ENCODE measurements at regions not wholly inside any gene's neighbourhood (a gene's known extent, or its start where the extent isn't known, plus 50 kb on each side); places are given as distances from the start of the nearest gene placed in this dataset.

DNA sequence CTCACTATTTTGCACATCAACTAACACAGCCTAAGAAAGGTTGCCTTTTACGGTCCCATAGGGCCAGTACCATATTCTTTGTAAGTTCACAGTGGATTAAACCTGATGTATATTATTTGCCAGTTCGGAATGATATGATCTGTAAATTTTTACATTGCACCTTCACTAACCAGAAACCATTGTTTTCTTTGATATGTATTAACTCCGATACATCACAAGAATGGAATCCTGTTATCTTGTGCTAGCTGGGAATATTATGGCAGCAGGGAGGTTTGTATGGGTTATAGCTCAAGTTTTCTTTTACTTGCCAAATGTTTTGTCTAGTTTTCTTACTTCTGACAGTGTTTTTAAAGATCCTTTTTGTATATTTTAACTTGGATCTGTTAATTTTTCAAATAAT is 51.4 kb upstream of the S1PR1 start:
- TF ChIP-seq, protein P1, sequence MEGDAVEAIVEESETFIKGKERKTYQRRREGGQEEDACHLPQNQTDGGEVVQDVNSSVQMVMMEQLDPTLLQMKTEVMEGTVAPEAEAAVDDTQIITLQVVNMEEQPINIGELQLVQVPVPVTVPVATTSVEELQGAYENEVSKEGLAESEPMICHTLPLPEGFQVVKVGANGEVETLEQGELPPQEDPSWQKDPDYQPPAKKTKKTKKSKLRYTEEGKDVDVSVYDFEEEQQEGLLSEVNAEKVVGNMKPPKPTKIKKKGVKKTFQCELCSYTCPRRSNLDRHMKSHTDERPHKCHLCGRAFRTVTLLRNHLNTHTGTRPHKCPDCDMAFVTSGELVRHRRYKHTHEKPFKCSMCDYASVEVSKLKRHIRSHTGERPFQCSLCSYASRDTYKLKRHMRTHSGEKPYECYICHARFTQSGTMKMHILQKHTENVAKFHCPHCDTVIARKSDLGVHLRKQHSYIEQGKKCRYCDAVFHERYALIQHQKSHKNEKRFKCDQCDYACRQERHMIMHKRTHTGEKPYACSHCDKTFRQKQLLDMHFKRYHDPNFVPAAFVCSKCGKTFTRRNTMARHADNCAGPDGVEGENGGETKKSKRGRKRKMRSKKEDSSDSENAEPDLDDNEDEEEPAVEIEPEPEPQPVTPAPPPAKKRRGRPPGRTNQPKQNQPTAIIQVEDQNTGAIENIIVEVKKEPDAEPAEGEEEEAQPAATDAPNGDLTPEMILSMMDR (IDR thresholded peaks at IDR 0.05 in 8 of 11, conservative IDR thresholded peaks at IDR 0.05 in 3 of 11): no peak
- TF ChIP-seq POLR2A (IDR thresholded peaks at IDR 0.05): no peak
- no peak for TF ChIP-seq POLR2AphosphoS5 (IDR thresholded peaks at IDR 0.05)
- WGBS, 5 donors: 93 to 97% (median 95%) methylated on average over 3 of the region's 3 CpGs

GRCh38 chr1:101183388-101183699 is 53.5 kb upstream of the S1PR1 start:
- no peaks in the 10 kb centered on the region for H3K9me3 ChIP-seq
- DNase-seq: no peak
- no peak for TF ChIP-seq POLR2AphosphoS5 (IDR thresholded peaks at IDR 0.05)
- TF ChIP-seq, protein P1 (IDR thresholded peaks at IDR 0.05 in 8 of 11, conservative IDR thresholded peaks at IDR 0.05 in 3 of 11): no peak
- TF ChIP-seq POLR2A (IDR thresholded peaks at IDR 0.05): no peak
- no peaks in the 10 kb centered on the region for H3K36me3 ChIP-seq
- no peak overlapping the region for H3K4me3 ChIP-seq
- 64 to 77% (median 72%) methylated on average over 3 of the region's 3 CpGs for WGBS, 5 donors
- H3K4me1 ChIP-seq: peaks cover 5 to 27% (median 13%) of the 10 kb centered on the region in 6 donors
- H3K27me3 ChIP-seq (replicated peaks in 1 of 7): no peaks in the 10 kb centered on the region
- H3K27ac ChIP-seq: no peak overlapping the region
- intact Hi-C loops (cut with DNase I; ENCODE audit: low total_unique reads): no loop called here

More for the DNA sequence above, 51.4 kb upstream of the S1PR1 start:
- intact Hi-C loops (cut with DNase I; ENCODE audit: low total_unique reads): no loop called here
- H3K27me3 ChIP-seq (replicated peaks in 1 of 7): no peaks in the 10 kb centered on the region
- no peaks in the 10 kb centered on the region for H3K36me3 ChIP-seq
- peaks cover 0 to 12% (median 2%) of the 10 kb centered on the region in 6 donors for H3K4me1 ChIP-seq
- H3K4me3 ChIP-seq: no peak overlapping the region
- no peak overlapping the region for H3K27ac ChIP-seq
- H3K9me3 ChIP-seq: no peaks in the 10 kb centered on the region
- DNase-seq: no peak

DNA sequence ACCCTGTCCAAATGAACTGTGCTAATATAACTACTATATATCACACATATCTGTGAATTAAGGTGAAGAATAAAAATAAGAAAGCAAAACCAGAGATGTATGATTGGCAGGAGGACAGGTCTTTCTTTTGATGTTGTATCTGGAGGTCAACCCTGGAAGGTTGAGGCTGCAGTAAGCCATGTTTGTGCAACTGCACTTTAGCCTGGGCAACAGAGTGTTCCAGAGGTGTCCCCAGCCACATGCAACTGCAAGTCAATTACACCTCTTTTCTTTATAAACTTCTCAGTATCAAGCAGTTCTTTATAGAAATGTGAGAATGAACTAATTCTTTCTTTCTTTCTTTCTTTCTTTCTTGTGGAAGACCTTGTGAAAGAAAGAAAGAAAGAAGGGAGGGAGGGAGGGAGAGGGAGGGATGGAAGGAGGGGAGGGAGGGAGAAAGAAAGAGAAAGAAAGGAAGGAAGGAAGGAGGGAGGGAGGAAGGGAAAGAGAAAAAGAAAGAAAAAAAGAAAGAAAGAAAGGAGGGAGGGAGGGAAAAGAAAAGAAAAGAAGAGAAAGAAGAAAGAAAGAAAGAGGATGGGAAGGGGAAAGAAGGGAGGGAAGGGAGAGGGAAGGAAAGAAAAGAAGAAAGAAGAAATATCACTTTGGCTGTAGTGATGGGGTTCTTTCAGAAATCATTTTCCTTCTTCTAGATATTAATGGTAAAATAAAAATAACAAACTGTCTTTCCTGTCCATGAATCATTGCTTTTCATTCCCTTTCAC is 54.0 kb upstream of the S1PR1 start:
- no peak overlapping the region for H3K4me3 ChIP-seq
- H3K27me3 ChIP-seq (replicated peaks in 1 of 7): no peaks in the 10 kb centered on the region
- H3K36me3 ChIP-seq: no peaks in the 10 kb centered on the region
- no peak for DNase-seq
- no peaks in the 10 kb centered on the region for H3K9me3 ChIP-seq
- H3K27ac ChIP-seq: peak overlapping the region in 2 of 8 donors; percentile 26 to 45
- peaks cover 5 to 29% (median 14%) of the 10 kb centered on the region in 6 donors for H3K4me1 ChIP-seq
- intact Hi-C loops (cut with DNase I; ENCODE audit: low total_unique reads): no loop called here
- TF ChIP-seq POLR2AphosphoS5 (IDR thresholded peaks at IDR 0.05) (no peak), POLR2A (IDR thresholded peaks at IDR 0.05) (no peak)
- TF ChIP-seq, protein P1 (IDR thresholded peaks at IDR 0.05 in 8 of 11, conservative IDR thresholded peaks at IDR 0.05 in 3 of 11): no peak

GRCh38 chr1:101181930-101182329 is 54.9 kb upstream of the S1PR1 start:
- Histone ChIP-seq H3K9me3 (no peaks in the 10 kb centered on the region), H3K4me3 (no peak overlapping the region), H3K4me1 (peaks cover 5 to 22% (median 11%) of the 10 kb centered on the region in 6 donors), H3K36me3 (no peaks in the 10 kb centered on the region), H3K27ac (peak overlapping the region in 3 of 8 donors; percentile 5 to 45 (median 26)), H3K27me3 (replicated peaks in 1 of 7) (no peaks in the 10 kb centered on the region)
- DNase-seq: no peak
- TF ChIP-seq, protein P1 (IDR thresholded peaks at IDR 0.05 in 8 of 11, conservative IDR thresholded peaks at IDR 0.05 in 3 of 11): no peak
- peak in 2 of 3 donors; percentile 12 to 56 for TF ChIP-seq POLR2AphosphoS5 (IDR thresholded peaks at IDR 0.05)
- intact Hi-C loops (cut with DNase I; ENCODE audit: low total_unique reads): no loop called here
- 61 to 87% (median 68%) methylated on average over 5 of the region's 5 CpGs for WGBS, 5 donors
